C1 segment of cervical spinal cord (tissue), 14 donors: ENCODE measurements at regions not wholly inside any gene's neighbourhood (a gene's known extent, or its start where the extent isn't known, plus 50 kb on each side); places are given as distances from the start of the nearest gene placed in this dataset.

ENCODE experiments used
- DNase-seq, 14 donors: peaks; one replicate each; lab custom pipeline; 2025; lab: John Stamatoyannopoulos, UW

- no peak for DNase-seq
Measured at GRCh38 chr10:130428936-130429335, 292.7 kb downstream of the GLRX3 start.

GRCh38 chr10:130429809-130430208, 293.6 kb downstream of the GLRX3 start:
- DNase-seq, result no peak

- DNase-seq, result no peak
Measured at GRCh38 chr10:130430291-130430690, 294.1 kb downstream of the GLRX3 start.

GRCh38 chr10:130430852-130431704, 294.9 kb downstream of the GLRX3 start:
- no peak for DNase-seq

GRCh38 chr10:130432271-130432670, 296.1 kb downstream of the GLRX3 start:
- no peak for DNase-seq

GRCh38 chr10:130432850-130433249, 296.7 kb downstream of the GLRX3 start:
- DNase-seq, result no peak

- no peak for DNase-seq
Measured at GRCh38 chr10:130434446-130435385, 298.5 kb downstream of the GLRX3 start.

GRCh38 chr10:130435961-130436360, 299.8 kb downstream of the GLRX3 start:
- DNase-seq, result no peak

- no peak for DNase-seq
Measured at GRCh38 chr10:130438861-130439260, 302.7 kb downstream of the GLRX3 start.

- no peak for DNase-seq
Measured at GRCh38 chr10:130439766-130440165, 303.6 kb downstream of the GLRX3 start.

GRCh38 chr10:130440494-130440893, 304.3 kb downstream of the GLRX3 start:
- DNase-seq, result no peak

- no peak for DNase-seq
Measured at GRCh38 chr10:130440971-130441370, 304.8 kb downstream of the GLRX3 start.

GRCh38 chr10:130443066-130443465, 306.9 kb downstream of the GLRX3 start:
- DNase-seq, result no peak

GRCh38 chr10:130453036-130453720, 317.0 kb downstream of the GLRX3 start:
- DNase-seq, result no peak

GRCh38 chr10:130453721-130454542, 317.7 kb downstream of the GLRX3 start:
- no peak for DNase-seq

GRCh38 chr10:130454543-130455000, 318.4 kb downstream of the GLRX3 start:
- no peak for DNase-seq

- no peak for DNase-seq
Measured at GRCh38 chr10:130455111-130455695, 319.0 kb downstream of the GLRX3 start.

- DNase-seq, result no peak
Measured at GRCh38 chr10:130455791-130456190, 319.6 kb downstream of the GLRX3 start.

GRCh38 chr10:130456616-130457015, 320.4 kb downstream of the GLRX3 start:
- no peak for DNase-seq

GRCh38 chr10:130458509-130458908, 322.3 kb downstream of the GLRX3 start:
- DNase-seq, result no peak
